ENCODE measurements at regions not wholly inside any gene's neighbourhood (a gene's known extent, or its start where the extent isn't known, plus 50 kb on each side); places are given as distances from the start of the nearest gene placed in this dataset.
A peak's percentile ranks its signal among the peaks of the same experiment; 100 is the strongest.
"Not testable (repeated sequence)": the region's sequence is repeated elsewhere in the genome, so short reads cannot be mapped to it uniquely, and the experiment has no call there.

DNA sequence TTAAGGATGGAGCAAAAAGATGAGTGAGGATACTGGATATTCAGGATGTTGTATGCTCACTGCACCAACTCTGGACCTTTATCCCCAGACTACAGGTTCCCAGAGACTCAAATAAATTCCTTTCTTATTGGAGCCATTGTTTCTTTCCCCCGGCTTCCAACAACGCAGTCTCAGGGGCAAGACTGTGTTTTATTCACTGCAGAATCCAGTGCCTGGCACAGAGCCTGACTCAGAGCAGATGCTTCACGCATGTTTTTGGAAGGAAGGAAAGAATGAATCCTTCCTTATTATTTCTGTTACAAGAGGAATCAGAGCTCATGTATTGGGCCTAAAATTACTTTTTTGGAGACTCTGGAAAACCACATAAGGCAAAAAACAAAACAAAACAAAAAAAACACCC lies 96.0 kb upstream of the VGLL4 start:
- DNase-seq (ENCODE audit: low spot score) = no peak

DNA sequence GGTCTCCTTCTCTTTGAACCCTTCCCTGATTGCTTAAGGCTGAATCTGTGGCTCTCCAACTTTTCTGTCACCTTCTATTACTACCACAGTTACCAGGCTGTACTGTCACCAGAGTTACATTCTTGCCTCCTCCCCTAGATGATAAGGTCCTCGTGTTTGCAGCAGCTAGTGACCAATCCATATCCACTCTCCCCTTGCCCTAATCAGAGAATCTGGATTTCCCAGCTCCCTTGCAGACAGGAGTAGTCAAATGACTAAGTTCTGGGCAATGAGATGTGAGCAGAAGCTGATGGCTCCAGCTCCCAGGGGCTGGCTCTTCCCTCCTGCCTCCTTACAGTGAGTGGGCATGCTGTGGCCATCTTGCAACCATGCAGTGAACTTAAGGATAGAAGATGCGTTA lies 95.4 kb upstream of the VGLL4 start:
- no peak for DNase-seq (ENCODE audit: low spot score)

DNA sequence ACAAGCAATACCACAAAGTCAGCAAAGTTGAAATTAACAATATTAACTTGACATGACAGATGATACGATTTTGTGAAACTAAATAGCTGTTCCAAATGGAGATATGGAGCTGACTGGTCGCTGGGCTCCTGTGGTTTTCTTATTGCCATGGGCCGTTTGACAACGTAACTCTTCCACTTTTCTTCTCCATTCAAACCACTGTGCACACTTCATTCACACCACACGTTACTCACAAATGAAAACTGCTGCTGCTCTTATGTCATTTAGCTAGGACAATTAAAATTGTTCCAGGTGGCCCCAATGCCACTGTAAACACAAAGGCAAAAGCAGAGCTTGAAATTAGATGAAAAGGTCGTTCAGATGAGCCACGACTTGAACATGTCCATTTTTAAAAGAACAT lies 94.0 kb upstream of the VGLL4 start:
- no peak for DNase-seq (ENCODE audit: low spot score)

DNA sequence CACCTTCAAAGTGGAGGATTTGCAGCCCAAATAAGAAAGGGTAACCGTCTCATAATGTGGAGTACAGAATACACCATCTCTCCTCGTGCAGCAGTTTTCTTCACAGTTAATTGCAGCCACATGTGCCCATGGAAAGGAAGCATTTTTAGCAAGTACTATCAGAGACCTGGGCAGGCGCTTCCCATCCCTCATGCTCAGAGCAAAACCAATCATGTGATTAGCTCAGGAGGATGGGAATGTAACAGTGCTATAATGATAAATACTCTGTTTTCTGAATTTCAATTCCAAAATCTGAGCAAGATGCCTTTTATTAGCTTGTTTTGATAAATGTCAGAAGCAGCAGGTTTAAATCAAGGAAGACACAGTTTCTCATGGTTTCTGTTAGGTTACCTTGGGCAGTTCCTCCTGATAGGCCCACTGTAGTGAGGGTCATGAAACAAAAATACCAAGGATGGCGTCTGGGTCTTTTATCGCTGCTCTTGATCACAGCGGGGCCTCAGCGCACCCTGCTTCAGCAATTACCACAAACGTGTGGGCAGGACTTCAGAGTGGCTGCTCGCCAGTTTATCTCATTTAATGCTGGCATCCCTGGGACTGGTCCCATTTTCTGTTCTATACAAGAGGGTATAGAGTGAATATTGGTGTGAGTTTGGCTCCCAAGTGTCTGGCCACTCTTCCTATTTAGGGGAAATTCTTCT lies 92.6 kb upstream of the VGLL4 start:
- DNase-seq (ENCODE audit: low spot score) = no peak

DNA sequence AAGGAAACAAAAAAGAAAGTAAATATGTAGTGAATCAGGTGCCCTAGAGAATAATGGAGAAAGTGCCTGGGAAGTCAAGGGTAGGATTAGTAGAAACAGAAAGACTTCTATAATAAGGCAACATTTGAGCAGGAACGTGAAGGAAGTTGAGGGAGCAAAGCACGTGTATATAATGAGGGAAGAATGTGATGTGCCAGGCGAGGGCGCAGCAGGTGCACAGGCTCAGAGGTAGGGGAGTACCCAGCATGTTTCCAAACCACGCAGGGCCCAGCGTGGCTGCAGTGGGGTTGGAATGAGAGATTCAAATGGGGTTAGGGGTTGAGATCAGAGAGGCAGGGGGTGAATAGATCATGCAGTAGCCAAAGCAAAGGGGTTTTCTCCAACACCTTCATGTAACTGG lies 91.9 kb upstream of the VGLL4 start:
- DNase-seq (ENCODE audit: low spot score) = no peak

DNA sequence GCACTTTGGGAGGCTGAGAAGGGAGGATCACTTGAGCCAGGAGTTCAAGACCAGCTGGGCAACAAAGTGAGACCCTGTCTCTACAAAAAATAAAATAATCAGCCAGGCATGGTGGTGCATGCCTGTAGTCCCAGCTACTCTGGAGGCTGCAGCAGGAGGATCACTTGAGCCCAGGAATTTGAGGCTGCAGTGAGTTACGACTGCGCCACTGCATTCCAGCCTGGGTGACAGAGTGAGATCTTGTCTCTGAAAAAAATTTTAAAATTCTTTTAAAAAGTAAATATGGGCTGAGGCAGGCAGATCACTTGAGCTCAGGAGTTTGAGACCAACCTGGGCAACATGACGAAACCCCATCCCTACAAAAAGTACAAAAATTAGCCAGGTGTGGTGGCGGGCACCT lies 91.4 kb upstream of the VGLL4 start:
- not testable (repeated sequence) for DNase-seq (ENCODE audit: low spot score)

DNA sequence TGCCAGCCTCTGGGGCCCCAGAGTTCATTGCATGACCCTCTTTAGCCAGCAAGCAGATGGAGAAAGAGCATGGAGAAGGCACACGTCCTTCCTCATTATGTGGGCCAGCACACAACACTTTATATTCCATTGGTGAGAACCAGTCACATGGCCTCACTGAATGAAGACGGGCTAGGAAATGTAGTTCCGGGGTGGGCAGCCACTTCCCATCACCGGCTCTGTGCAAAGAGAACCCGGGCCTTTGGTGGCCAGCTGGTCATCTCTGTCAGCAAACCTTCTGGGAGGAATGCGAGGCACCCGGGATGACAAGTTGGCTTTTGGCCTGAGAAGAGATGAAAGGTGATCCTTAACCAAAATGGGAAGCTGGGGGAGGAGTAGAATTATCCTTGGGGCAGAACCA lies 90.2 kb upstream of the VGLL4 start:
- DNase-seq (ENCODE audit: low spot score) = no peak

DNA sequence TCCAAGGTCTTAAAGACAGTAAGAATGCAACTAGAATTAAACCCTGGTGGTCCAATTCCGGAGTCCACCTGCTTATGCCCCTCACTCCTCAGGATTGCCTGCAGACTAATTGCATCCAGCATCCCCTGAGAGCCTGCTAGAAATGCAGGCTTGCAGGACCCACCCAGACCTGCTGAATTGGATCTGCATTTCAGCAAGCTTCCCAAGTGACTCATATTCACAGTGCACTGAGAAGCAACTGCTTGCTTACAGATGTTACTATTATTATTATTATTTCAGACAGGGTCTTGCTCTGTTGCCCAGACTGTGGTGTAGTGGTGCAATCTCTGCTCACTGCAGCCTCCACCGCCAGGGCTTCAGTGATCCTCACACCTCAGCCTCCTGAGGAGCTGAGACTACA lies 83.5 kb upstream of the VGLL4 start:
- DNase-seq (ENCODE audit: low spot score) = peak; percentile 6

DNA sequence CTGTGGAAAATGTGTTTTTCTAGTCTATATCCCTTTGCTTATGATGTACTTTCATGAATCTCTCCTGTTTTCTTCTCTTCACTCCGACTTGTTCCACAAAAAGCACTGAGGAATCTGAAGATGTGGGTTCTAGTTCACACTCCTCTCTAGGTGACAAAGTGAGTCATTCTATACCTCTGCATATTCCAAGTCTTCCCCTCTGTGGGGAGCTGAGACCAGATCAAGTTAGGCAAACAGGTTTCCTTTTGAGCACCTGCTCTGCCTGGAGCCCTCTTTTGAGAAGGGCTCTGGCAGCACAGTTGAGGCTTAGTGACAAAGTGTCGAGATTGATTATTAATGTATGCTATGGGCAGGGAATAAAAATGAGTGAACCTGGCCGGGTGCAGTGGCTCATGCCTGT lies 82.4 kb upstream of the VGLL4 start:
- no peak for DNase-seq (ENCODE audit: low spot score)

DNA sequence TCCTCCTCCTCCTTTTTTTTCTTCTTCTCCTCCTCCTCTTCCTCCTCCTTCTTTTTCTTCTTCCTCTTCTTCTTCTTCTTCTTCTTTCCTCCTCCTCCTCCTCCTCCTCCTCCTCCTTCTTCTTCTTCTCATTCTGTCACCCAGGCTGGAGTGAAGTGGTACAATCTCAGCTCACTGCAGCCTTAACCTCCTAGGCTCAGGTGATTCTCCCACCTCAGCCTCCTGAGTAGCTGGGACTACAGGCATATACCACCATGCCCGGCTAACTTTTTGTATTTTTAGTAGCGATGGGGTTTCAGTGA lies 81.6 kb upstream of the VGLL4 start:
- DNase-seq (ENCODE audit: low spot score) = not testable (repeated sequence)

DNA sequence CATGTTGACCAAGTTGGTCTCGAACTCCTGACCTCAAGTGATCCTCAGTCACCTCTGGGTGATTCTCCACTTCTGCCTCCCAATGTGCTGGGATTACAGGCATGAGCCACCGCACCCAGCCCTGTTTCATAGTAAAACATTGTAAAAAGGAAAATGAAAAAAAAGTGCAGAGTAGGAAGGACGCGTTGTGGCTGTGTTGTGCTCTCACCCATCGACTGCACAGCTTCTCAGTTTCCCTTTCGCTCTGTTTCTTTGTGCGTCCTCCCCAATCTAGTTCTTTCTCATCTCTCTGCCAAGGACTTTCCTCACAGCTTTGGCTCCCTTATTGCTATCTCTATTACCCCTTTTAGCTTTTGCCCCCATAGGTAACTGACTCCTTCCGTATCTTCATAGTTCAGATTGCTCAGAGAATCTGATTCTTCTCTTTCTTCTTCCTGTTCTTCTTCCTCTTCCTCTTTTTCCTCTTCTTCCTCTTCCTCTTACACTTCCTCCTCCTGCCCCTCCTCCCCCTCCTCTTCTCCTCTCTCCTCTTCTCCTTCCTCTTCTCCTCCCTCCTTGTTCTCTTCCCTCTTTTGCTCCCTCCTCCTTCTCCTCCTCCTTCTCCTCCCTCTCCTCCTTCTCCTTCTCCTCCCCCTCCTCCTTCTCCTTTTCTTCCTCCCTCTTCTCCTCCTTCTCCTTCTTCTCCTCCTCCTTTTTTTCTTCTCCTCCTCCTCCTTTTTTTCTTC lies 81.1 kb upstream of the VGLL4 start:
- no peak for DNase-seq (ENCODE audit: low spot score)

DNA sequence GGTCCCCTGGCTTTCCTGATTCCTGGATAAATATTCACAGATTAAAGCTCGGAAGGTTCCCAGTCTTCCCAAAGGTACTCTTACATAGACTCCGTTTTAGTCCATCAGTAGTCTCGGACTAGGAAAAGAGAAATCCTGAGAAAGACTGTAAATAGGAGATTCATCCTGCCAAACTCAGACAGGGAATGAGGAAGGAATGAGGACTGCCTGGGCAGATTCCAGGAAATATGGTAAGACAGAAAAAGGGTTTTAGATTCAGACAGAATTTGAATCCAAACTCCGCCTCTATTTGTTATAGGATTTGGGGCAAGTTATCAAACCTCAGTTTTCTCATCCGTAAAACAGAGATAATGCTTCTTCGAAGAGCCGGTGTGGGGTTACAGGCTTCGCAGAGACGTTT lies 77.8 kb upstream of the VGLL4 start:
- DNase-seq (ENCODE audit: low spot score) = no peak

DNA sequence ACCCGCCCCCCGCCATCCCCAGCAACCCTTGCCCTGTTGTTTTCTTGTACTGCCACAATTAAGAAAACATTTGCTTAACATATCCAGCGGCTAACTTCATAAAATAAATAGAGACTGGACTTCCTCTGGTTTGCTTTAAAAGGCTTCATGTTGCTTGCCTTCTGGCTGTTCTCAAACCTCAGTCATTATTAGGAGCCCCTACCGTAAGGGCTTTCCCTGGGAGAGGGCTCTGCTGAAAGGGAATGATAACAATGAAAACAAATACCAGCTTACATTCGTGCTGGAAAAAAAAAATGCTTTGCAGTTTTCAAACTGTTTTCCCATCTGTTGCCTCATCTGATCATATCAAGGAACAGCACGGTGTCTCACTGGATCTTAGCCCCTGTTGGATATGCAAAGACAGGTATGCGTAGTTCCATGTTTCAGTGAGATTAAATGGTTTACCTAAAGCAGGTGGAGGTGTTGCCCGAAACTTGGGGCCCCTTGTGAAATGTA lies 77.2 kb upstream of the VGLL4 start:
- DNase-seq (ENCODE audit: low spot score) = peak; percentile 4

DNA sequence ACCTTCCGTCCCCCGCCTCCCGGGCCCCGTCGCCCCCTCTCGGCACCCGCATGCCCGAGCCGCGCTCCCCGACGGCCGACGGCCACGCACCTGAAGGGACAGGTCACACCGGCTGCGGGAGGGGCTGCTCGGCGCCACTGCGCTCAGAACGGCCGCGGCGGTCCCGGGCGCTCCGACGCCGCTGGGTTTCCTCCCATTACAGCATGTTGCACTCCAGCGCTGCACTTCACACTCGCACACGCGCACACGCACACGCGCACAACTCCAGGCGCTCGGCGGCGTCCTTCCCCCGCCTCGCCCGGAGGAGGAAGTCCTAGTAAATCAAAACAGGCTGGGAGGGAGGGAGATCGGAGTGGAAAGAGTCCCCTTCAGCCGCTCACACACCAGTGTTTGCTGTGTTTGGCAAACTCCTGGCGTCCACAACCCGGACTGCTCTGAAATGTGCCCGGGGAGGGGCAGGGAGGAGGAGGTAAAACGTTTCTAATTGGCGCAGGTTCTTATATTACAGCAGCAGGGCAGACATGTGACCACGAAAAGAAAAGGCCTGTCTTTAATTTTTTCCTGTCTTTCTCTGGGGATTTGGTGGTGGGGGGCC lies 76.7 kb upstream of the VGLL4 start:
- DNase-seq (ENCODE audit: low spot score) = peak; percentile 91

DNA sequence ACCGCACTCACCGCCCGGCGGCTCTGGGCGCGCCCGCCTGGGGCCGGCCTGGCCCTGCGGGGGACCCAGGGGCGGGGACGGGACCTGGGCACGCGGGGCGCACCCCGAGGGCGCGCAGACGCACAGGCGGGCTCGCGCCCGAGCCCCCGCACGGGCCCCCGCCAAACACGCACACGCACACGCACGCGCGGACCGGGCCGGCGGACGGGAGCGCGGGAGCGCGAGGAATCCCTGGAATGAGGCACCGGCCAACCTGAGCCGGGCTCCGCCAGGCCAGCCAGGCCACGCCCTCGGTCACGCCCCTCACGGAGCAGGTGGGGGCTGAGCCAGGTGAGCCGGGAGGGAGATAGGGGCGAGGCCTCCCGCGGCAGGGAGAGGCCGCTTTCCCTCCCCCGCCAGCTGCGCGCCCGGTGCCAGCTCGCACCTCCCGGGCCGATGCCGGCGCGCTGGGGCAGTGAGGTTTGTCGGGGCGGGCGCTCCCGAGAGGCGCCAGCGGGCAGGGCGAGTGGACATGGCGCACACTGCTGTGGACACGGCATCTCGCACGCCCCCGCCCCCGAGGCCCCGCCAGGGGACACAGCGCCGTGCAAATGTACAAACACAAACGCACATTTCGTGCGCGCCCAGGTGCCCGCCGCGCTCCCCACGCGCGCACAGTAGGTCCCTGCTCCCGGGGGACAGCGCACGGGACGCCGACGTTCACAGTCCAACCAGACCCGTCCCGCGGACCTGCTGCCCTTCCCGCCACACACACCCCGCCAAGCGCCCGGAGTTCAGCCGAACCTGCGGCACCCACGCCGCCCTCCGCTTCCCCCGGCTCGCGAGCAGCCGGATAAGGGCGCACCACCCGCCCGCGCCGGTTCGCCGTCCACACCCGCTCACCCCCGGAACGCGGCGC lies 75.9 kb upstream of the VGLL4 start:
- DNase-seq (ENCODE audit: low spot score) = peak; percentile 94

DNA sequence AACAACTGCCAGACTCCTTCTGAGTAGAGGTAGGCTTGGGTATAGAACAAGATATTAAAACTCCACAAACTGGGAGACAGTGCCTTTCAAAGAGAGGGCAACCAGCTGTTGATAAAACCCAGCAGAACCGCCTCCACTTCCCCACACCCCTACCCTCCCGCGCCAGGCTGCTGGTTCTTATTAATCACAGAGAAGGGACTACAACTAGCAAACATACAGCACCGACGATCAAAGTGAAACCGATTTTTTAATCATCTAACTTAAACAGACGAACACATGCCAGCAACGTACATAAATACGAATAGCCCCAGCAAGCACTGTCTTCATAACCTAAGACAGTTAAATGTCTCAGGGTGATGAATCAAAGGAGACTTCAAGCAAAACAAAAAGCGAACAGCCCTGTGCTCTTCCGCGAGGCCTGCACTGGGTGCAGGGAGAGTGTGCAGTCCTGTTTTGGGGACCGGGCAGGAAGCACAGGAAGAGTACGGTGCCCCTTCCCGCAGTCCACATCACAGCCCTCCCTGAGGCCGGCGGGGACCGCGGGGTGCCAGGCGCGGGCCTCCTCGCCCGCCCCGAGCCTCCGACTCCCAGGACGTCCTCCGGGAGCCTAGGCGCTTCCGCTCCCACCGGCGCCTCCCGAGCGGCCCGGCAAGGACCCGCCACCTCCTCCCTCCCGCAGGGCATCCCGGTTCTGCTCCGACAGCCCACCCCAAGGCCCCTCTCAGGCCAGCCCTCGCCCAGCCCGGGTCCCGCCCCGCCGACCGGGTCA lies 75.1 kb upstream of the VGLL4 start:
- peak; percentile 67 for DNase-seq (ENCODE audit: low spot score)

DNA sequence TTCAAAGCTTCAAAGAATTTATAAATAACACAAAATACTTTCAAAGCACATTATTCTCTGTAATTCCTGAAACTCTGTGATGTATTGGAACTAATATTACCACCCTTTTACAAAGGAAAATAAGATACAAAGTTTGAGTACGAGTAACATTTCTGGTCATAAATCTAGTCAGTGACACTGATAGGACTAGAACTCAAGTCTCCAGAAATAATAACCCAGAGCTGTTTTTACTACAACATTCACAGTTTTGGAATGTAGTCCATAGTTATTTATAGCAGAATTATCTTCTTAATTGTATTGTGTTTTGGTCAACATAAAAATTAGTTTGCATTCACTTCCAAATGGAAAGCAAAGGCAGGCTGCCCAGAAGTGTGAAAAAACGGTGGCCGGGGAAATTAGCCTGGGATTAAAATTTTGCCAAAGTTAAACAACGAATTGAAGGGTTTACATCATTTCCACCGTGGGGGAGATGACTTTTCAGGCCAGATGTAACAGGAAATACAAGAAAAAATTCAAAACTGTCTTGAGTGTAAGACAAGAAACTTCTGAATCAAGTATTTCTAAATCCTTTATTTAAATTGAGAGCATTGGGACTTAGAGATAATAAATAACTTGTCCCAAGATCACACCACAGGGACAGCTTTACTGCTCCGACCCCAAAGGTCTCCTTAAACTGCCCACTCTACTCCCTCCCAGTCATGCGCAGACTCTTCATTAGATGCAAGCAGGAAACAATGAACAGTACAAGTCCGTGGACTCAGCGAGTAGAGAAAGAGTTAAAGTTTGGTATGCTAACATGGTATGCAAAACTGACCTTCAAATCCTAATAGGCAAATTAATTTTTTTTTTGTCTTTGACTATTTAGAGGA lies 74.3 kb upstream of the VGLL4 start:
- peak; percentile 75 for DNase-seq (ENCODE audit: low spot score)

DNA sequence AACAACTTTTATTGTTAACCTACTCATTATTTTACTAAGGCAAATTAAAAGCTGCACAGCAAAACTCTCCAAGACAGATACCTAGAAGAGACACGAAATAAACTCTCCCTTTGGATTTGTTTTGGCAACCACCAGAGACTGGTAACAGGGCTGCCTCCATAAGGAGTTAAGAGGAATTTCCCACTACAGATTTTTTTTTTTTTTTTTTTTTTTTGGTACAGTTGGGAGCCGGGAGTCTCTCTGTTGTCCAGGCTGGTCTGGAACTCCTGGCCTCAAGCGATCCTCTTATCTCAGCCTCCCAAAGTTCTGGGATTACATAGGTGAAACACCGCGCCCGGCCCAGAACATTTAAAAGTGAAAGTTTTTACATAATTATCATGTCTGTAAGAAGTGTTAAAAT lies 73.6 kb upstream of the VGLL4 start:
- peak; percentile 40 for DNase-seq (ENCODE audit: low spot score)

DNA sequence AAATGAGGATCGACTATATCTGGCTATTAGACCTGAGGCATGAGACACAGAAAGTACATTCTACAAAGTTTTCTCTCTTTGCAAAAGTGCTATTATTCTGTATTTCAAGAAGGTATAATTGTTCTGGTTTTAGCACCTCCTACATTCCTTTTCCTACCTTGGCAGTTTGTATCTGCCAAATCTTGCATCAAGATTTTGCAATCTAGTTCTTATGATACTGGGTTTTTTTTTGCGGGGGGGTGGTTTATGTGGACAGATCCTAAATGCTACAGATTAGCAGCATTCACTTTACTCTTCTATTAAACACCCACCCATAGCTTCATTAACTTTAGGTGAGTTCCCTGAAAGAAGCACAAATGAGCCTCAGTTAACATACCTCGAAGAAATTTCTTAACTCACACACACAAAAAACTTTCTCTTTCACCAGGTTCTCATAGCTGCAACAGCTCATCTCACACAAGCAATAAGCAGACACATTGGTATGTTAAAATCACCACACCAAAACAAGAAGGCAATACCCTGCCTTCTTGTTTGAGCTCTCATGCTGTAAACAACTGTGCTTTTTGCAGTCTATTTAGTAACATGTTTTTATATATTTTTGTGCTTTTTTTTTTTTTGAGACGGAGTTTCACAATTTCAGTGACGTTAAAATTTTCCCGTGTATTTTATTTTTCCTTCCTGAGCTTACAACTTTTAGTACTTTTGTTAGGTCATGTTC lies 73.0 kb upstream of the VGLL4 start:
- peak; percentile 13 for DNase-seq (ENCODE audit: low spot score)

DNA sequence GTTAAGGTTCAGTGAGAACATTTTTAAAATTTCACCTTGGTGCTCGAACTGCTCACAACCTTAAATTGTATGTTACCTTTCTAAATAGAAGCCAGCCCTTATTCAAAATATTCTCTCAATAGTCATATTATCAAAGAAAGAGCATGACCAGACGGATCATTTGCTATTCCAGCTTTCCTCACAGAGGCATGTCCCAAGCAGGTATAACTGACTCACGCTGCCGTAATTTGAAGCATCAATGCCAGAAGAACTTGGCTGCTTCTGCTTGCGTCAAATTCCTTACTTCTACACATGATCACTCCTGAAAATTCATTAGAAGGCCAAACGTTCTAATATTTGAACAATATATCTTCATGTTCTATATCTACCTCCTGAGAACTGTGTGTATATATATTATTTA lies 69.5 kb upstream of the VGLL4 start:
- peak; percentile 32 for DNase-seq (ENCODE audit: low spot score)

All from kidney tubule cell (primary cell).